GM12873 (cell line): ENCODE measurements at regions not wholly inside any gene's neighbourhood (a gene's known extent, or its start where the extent isn't known, plus 50 kb on each side); places are given as distances from the start of the nearest gene placed in this dataset.

Experiments
- CTCF ChIP-seq: IDR thresholded peaks from 2 replicates; pipeline ENCODE4 v1.5.1; 2012; ENCODE audit warnings: low read depth, mild to moderate bottlenecking, moderate library complexity, low read length, control low read depth; ENCODE audit not compliant: insufficient read depth; ENCODE audit errors: missing control alignments

GRCh38 chr1:182182311-182182710 lies 120.8 kb upstream of the ZNF648 start:
- no peak for TF ChIP-seq CTCF

- no peak for TF ChIP-seq CTCF
These were observed 119.7 kb upstream of the ZNF648 start for GRCh38 chr1:182181167-182181572.

- no peak for TF ChIP-seq CTCF
These were observed 113.9 kb upstream of the ZNF648 start for GRCh38 chr1:182175361-182175931.

GRCh38 chr1:182174513-182174855 lies 113.0 kb upstream of the ZNF648 start:
- TF ChIP-seq CTCF, result no peak

- TF ChIP-seq CTCF, result no peak
These were observed 112.4 kb upstream of the ZNF648 start for GRCh38 chr1:182173808-182174512.

GRCh38 chr1:182172699-182173098 lies 111.2 kb upstream of the ZNF648 start:
- no peak for TF ChIP-seq CTCF

- no peak for TF ChIP-seq CTCF
These were observed 109.5 kb upstream of the ZNF648 start for GRCh38 chr1:182170891-182171461.
